Naive thymus-derived CD4-positive, alpha-beta T cell (primary cell): ENCODE measurements at regions not wholly inside any gene's neighbourhood (a gene's known extent, or its start where the extent isn't known, plus 50 kb on each side); places are given as distances from the start of the nearest gene placed in this dataset.

Experiments
- ATAC-seq: fragments of 150-1000 bp; cut with Tn5 transposase; 2 replicates; pipeline ENCODE4 v1.10.0; 2021; ENCODE audit warnings: mild to moderate bottlenecking, moderate library complexity
- CTCF ChIA-PET: fragments of 350-600 bp; sonication (Branson Sonifier 250); formaldehyde crosslinking; loops from one replicate; lab custom pipeline; 2021; ENCODE audit warnings: antibody characterized with exemption; lab: Charles Lee
- POLR2A ChIA-PET: fragments of 350-600 bp; sonication (Branson Sonifier 250); formaldehyde crosslinking; loops from one replicate; lab custom pipeline; 2021; ENCODE audit warnings: antibody characterized with exemption, inconsistent platforms; lab: Charles Lee
- DNase-seq, 9 donors: peaks; one replicate each; pipeline versions ENCODE4 v3.0.0 to v3.0.0-alpha.2; 2020 to 2022; ENCODE audit warnings: mixed read lengths in 1 of 9
- H3K27ac ChIP-seq: one replicate; pipeline ENCODE4 v1.7.0; 2013; ENCODE audit warnings: mild to moderate bottlenecking, low read depth, low read length, moderate library complexity
- H3K27me3 ChIP-seq, 2 donors: one replicate each; pipeline ENCODE4 v1.7.0; 2013; ENCODE audit warnings: low read length in 2 of 2, mild to moderate bottlenecking in 2 of 2, moderate library complexity in 2 of 2; ENCODE audit not compliant: control insufficient read depth in 2 of 2, insufficient read depth in 2 of 2
- H3K36me3 ChIP-seq, 3 experiments: 1 replicate in 2 of 3; 2 replicates in 1 of 3; pipeline ENCODE4 v1.7.0; 2013; ENCODE audit warnings: low read length in 3 of 3, mild to moderate bottlenecking in 3 of 3, moderate library complexity in 1 of 3; ENCODE audit not compliant: insufficient read depth in 3 of 3, control insufficient read depth in 2 of 3
- H3K4me1 ChIP-seq, 2 donors: one replicate each; pipeline ENCODE4 v1.7.0; 2013; ENCODE audit warnings: low read length in 2 of 2, mild to moderate bottlenecking in 2 of 2, moderate library complexity in 1 of 2; ENCODE audit not compliant: control insufficient read depth in 2 of 2, insufficient read depth in 2 of 2
- H3K4me3 ChIP-seq: 2 replicates; pipeline ENCODE4 v1.7.0; 2013; ENCODE audit warnings: mild to moderate bottlenecking, low read length
- H3K9me3 ChIP-seq, 3 experiments: 1 replicate in 2 of 3; 2 replicates in 1 of 3; pipeline ENCODE4 v1.7.0; 2013; ENCODE audit warnings: low read length in 3 of 3; ENCODE audit not compliant: control insufficient read depth in 2 of 3
- H3K27ac Mint-ChIP-seq, 9 donors: one replicate each; pipeline ENCODE4 v1.8.0; 2020 to 2022; ENCODE audit warnings: mixed read lengths in 9 of 9, mild to moderate bottlenecking in 8 of 9, moderate library complexity in 5 of 9, inconsistent platforms in 2 of 9
- H3K27me3 Mint-ChIP-seq, 5 donors: one replicate each; pipeline ENCODE4 v1.8.0; 2021 to 2022; ENCODE audit warnings: mixed read lengths in 5 of 5, mild to moderate bottlenecking in 1 of 5
- H3K36me3 Mint-ChIP-seq, 5 donors: one replicate each; pipeline ENCODE4 v1.8.0; 2020 to 2022; ENCODE audit warnings: mixed read lengths in 5 of 5, mild to moderate bottlenecking in 3 of 5, inconsistent platforms in 1 of 5
- H3K4me1 Mint-ChIP-seq, 7 donors: one replicate each; pipeline ENCODE4 v1.8.0; 2020 to 2022; ENCODE audit warnings: mixed read lengths in 7 of 7, mild to moderate bottlenecking in 3 of 7, inconsistent platforms in 1 of 7
- H3K4me3 Mint-ChIP-seq, 10 donors: one replicate each; pipeline ENCODE4 v1.8.0; 2020 to 2022; ENCODE audit warnings: mild to moderate bottlenecking in 10 of 10, mixed read lengths in 10 of 10, moderate library complexity in 6 of 10, inconsistent platforms in 2 of 10
- H3K9me3 Mint-ChIP-seq, 11 donors: one replicate each; pipeline ENCODE4 v1.8.0; 2020 to 2022; ENCODE audit warnings: mixed read lengths in 11 of 11, mild to moderate bottlenecking in 4 of 11, inconsistent platforms in 1 of 11, moderate library complexity in 1 of 11
- intact Hi-C, 2 donors: fragments of 100-400 bp; cut with micrococcal nuclease; formaldehyde crosslinking; loops; one replicate each; pipeline ENCODE4 v1.15.1; 2023

DNA sequence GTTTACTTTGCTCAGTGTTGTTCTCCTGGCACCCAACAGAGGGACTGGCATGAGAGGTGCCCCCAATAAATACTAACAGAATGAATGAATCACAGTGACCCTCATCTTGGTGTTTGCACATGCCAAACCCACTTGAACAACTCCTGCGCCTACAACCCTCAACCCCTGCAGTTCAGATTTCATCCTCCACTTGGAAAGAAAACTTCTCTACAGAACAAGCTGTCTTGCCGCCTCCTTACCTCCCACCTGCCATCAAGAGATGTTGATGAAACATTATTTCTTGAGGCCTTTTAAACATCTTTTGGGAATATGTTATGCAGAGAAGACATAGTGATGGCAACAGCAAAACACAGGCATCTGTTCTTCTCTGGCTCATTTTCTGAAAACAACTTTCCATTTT is 216.0 kb upstream of the SH3BP4 start:
- H3K27me3 ChIP-seq: no peaks in the 10 kb centered on the region
- no peaks in the 10 kb centered on the region for H3K4me1 Mint-ChIP-seq
- peaks cover 5 to 45% (median 40%) of the 10 kb centered on the region in 5 donors for H3K27me3 Mint-ChIP-seq
- DNase-seq (no peak), ATAC-seq (no peak)
- H3K9me3 ChIP-seq: no peaks in the 10 kb centered on the region
- H3K4me1 ChIP-seq: no peaks in the 10 kb centered on the region
- CTCF ChIA-PET: no interaction called here
- H3K4me3 ChIP-seq: no peak overlapping the region
- peaks cover 0 to 4% (median 0%) of the 10 kb centered on the region in 5 donors for H3K36me3 Mint-ChIP-seq
- no peaks in the 10 kb centered on the region for H3K36me3 ChIP-seq
- POLR2A ChIA-PET: no interaction called here
- peaks cover 0 to 24% (median 12%) of the 10 kb centered on the region in 11 donors for H3K9me3 Mint-ChIP-seq
- intact Hi-C loops: no loop called here
- peak overlapping the region in 1 of 9 donors; percentile 65 for H3K27ac Mint-ChIP-seq
- no peak overlapping the region for H3K27ac ChIP-seq
- no peak overlapping the region for H3K4me3 Mint-ChIP-seq

DNA sequence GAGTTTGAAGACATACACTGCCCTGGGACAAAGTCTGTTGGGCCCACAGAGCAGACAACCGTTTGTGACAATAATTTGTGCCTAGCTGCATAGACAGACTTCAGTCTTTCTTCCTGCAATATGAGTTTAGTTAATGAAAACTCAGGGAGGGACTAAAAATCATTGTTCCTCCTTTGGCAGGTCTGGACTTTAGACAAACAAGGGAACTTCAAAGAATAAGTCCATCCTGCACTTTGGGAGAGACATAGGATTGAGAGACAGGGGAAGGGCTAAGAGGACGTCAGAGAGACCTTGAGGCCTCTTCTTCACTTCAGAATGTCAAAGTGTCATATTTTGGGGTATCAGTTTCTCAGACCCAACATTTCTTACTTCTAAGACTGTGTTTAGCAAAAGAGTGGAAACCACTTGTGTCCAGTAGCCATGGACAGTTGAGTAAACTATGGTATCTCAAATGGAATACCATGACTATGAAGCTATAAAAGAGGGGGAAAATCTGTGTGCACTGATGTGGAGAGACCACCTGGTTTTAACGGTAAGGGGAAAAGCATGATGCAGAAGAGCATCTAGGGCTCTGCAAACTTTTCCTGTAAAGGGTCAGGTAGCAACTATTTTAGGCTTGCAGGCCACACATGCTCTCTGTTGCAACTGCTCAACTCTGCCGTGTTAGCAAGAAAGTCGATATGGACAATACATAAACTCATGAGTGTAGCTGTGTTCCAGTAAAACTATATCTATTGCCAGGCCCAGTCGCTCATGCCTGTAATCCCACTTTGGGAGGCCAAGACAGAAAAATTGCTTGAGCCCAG is 217.8 kb upstream of the SH3BP4 start:
- peaks cover 0 to 24% (median 11%) of the 10 kb centered on the region in 11 donors for H3K9me3 Mint-ChIP-seq
- DNase-seq: no peak

DNA sequence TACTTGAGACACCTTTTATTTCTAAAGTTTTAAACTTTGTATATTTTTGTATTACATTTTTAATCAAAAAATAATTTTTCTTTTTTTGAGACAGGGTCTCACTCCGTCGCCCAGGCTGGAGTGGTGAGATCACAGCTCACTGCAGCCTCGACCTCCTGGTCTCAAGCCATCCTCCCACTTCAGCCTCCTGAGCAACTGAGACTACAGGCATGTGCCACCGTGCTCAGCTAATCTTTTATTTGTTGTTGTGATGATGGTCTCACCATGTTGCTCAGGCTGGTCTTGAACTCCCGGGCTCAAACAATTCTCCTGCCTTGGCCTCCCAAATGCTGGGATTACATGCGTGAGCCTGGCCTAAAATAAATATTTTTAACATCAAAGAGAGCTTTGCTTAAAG is 218.7 kb upstream of the SH3BP4 start:
- no peak overlapping the region for H3K4me3 Mint-ChIP-seq
- peaks cover 5 to 38% (median 21%) of the 10 kb centered on the region in 5 donors for H3K27me3 Mint-ChIP-seq
- no peaks in the 10 kb centered on the region for H3K36me3 ChIP-seq
- H3K4me1 ChIP-seq: no peaks in the 10 kb centered on the region
- ChIA-PET CTCF (no interaction called here), POLR2A (no interaction called here)
- no peaks in the 10 kb centered on the region for H3K9me3 ChIP-seq
- no peak overlapping the region for H3K27ac Mint-ChIP-seq
- H3K36me3 Mint-ChIP-seq: peaks cover 0 to 4% (median 0%) of the 10 kb centered on the region in 5 donors
- H3K27ac ChIP-seq: no peak overlapping the region
- H3K4me1 Mint-ChIP-seq: no peaks in the 10 kb centered on the region
- intact Hi-C loops: no loop called here
- DNase-seq (no peak), ATAC-seq (no peak)
- H3K27me3 ChIP-seq: no peaks in the 10 kb centered on the region
- peaks cover 0 to 24% (median 11%) of the 10 kb centered on the region in 11 donors for H3K9me3 Mint-ChIP-seq
- no peak overlapping the region for H3K4me3 ChIP-seq

More for the DNA sequence above, 217.8 kb upstream of the SH3BP4 start:
- CTCF ChIA-PET: no interaction called here
- no peaks in the 10 kb centered on the region for H3K36me3 ChIP-seq
- no peaks in the 10 kb centered on the region for H3K27me3 ChIP-seq
- no peaks in the 10 kb centered on the region for H3K4me1 ChIP-seq
- no peaks in the 10 kb centered on the region for H3K9me3 ChIP-seq
- H3K4me3 ChIP-seq: no peak overlapping the region
- POLR2A ChIA-PET: no interaction called here
- Mint-ChIP-seq H3K4me1 (no peaks in the 10 kb centered on the region), H3K27me3 (peaks cover 5 to 47% (median 30%) of the 10 kb centered on the region in 5 donors), H3K27ac (no peak overlapping the region), H3K4me3 (no peak overlapping the region), H3K36me3 (peaks cover 0 to 4% (median 0%) of the 10 kb centered on the region in 5 donors)
- intact Hi-C loops: no loop called here
- H3K27ac ChIP-seq: no peak overlapping the region
- ATAC-seq: no peak

DNA sequence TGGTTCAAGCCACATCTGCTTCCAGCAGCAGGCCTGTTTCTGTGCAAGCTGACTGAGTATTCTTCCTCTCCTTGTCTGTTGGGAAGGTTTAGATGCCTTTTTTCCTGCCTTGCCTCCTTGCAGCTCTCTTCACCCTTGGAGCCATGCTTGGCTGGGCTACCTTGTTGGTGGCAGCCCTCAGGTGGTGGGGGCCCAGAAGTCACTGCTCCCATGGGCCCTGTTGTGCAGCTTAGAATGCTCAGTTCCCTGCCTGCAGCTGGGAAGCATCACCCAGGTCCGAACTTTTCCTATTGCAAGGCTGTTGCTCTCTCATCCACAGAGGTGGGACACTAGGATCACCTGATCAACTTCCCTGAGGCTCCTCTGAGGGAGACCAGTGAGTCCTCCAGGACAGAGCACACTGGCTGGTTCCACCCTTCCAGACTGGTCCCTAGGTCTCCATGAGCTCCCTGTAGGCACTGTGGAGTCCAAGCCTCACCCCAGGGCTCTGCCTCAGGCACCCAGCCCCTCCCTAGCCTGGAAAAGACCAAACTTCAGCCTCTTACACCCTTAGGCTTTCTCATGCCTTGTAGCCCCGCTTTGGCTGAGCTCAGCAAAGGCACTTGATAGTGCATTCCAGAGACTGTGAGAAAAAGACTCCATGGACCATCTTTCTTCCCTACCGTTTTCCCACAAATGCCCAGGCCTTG is 219.3 kb upstream of the SH3BP4 start:
- Mint-ChIP-seq H3K36me3 (peaks cover 0 to 4% (median 0%) of the 10 kb centered on the region in 5 donors), H3K27ac (no peak overlapping the region)
- POLR2A ChIA-PET: no interaction called here

DNA sequence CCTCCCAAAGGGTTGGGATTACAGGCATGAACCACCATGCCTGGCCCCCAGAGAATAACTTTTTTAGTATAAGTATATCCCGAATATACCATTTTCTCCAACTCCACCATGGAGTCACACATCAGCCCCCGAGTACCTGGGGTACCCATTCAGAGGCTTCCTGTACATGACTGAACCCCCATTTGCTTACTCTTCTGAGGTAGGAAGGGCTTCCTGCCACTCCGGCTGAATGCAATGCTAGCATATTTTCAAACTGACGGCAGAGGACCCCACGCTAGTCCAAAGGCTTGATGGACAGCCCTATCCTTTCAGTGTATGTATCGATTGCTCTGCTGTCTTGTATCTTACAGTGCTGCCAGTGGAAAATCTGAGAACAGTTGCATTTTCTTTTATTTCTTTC is 220.6 kb upstream of the SH3BP4 start:
- Histone ChIP-seq H3K36me3 (no peaks in the 10 kb centered on the region), H3K4me1 (no peaks in the 10 kb centered on the region), H3K9me3 (no peaks in the 10 kb centered on the region), H3K4me3 (no peak overlapping the region), H3K27me3 (no peaks in the 10 kb centered on the region), H3K27ac (no peak overlapping the region)
- no peak for ATAC-seq
- intact Hi-C loops: no loop called here
- Mint-ChIP-seq H3K9me3 (peaks cover 0 to 23% (median 11%) of the 10 kb centered on the region in 11 donors), H3K4me3 (no peak overlapping the region), H3K36me3 (peaks cover 0 to 4% (median 0%) of the 10 kb centered on the region in 5 donors), H3K27me3 (peaks cover 5 to 36% (median 12%) of the 10 kb centered on the region in 5 donors), H3K4me1 (no peaks in the 10 kb centered on the region), H3K27ac (no peak overlapping the region)
- ChIA-PET CTCF (no interaction called here), POLR2A (no interaction called here)
- no peak for DNase-seq

More for the DNA sequence above, 219.3 kb upstream of the SH3BP4 start:
- H3K27me3 ChIP-seq: no peaks in the 10 kb centered on the region
- intact Hi-C loops: no loop called here
- Mint-ChIP-seq H3K27me3 (peaks cover 6 to 37% (median 16%) of the 10 kb centered on the region in 5 donors), H3K9me3 (peaks cover 0 to 24% (median 11%) of the 10 kb centered on the region in 11 donors), H3K4me3 (no peak overlapping the region), H3K4me1 (no peaks in the 10 kb centered on the region)
- no peaks in the 10 kb centered on the region for H3K9me3 ChIP-seq
- H3K4me3 ChIP-seq: no peak overlapping the region
- CTCF ChIA-PET: no interaction called here
- DNase-seq (no peak), ATAC-seq (no peak)
- no peaks in the 10 kb centered on the region for H3K36me3 ChIP-seq
- H3K27ac ChIP-seq: no peak overlapping the region
- H3K4me1 ChIP-seq: no peaks in the 10 kb centered on the region

DNA sequence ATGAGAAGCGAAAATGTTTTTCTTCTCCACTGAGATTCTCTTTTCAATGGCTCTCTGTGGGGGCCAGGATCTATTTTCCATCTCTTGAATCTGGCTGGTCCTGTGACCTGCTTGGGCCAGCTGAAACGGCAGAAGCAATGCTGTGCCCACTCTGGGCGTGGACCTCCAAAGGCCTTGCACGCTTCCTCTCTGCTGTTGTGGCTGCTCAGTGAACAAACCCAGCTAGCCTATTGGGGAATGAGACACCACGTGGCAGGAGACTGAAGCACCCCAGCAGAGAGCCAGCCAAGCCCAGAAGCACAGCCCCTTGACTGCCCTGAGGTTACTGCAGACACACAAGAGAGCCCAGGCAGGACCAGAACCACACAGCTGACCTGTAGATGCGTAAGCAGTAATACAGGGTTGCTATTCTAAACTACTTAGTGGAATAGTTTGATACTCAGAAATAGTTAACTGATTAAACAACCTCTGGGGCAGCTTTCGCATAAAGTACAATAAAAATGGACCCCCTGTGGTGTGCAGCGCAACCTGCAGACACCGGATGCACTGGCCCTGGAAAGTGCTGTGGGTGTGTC is 221.7 kb upstream of the SH3BP4 start:
- H3K4me1 ChIP-seq: no peaks in the 10 kb centered on the region
- no peaks in the 10 kb centered on the region for H3K4me1 Mint-ChIP-seq
- ATAC-seq (no peak), DNase-seq (no peak)
- H3K4me3 Mint-ChIP-seq: no peak overlapping the region
- peaks cover 0 to 1% (median 0%) of the 10 kb centered on the region in 5 donors for H3K36me3 Mint-ChIP-seq
- no peak overlapping the region for H3K27ac Mint-ChIP-seq
- peaks cover 5 to 43% (median 15%) of the 10 kb centered on the region in 5 donors for H3K27me3 Mint-ChIP-seq
- ChIA-PET CTCF (no interaction called here), POLR2A (no interaction called here)
- H3K27ac ChIP-seq: no peak overlapping the region
- H3K4me3 ChIP-seq: no peak overlapping the region
- H3K36me3 ChIP-seq: no peaks in the 10 kb centered on the region
- intact Hi-C loops: no loop called here
- H3K9me3 Mint-ChIP-seq: peaks cover 0 to 12% (median 4%) of the 10 kb centered on the region in 11 donors
- no peaks in the 10 kb centered on the region for H3K9me3 ChIP-seq
- H3K27me3 ChIP-seq: no peaks in the 10 kb centered on the region
